Panc1 (cell line): ENCODE measurements at regions not wholly inside any gene's neighbourhood (a gene's known extent, or its start where the extent isn't known, plus 50 kb on each side); places are given as distances from the start of the nearest gene placed in this dataset.

Source experiments
- ATAC-seq: fragments of 200-7000 bp; cut with Tn5 transposase; 2 replicates; pipeline ENCODE4 v1.9.1; 2020; ENCODE audit warnings: mild to moderate bottlenecking, moderate library complexity
- BruUV-seq: library from RNA; stranded (reverse); fragments of 400-500 nt; replicated peaks from 2 replicates; lab custom pipeline; 2021; lab: Mats Ljungman, UMichigan
- CTCF ChIA-PET: fragments of 300-600 bp; sonication (Branson Sonifier 250); formaldehyde crosslinking; loops from one replicate; lab custom pipeline; 2022; ENCODE audit warnings: antibody characterized with exemption; lab: Charles Lee
- POLR2A ChIA-PET: fragments of 300-600 bp; sonication (Branson Sonifier 250); formaldehyde crosslinking; loops from one replicate; lab custom pipeline; 2022; ENCODE audit warnings: antibody characterized with exemption; lab: Charles Lee
- DNase-seq: peaks from one replicate; pipeline ENCODE4 v3.0.0-alpha.2; 2010; ENCODE audit warnings: low read depth, low spot score
- H3K27ac ChIP-seq: 2 replicates; pipeline ENCODE4 v1.5.1; 2011; ENCODE audit warnings: mild to moderate bottlenecking, low read length, inconsistent platforms
- H3K27me3 ChIP-seq: fragments of 200-500 bp; sonication (Bioruptor generic); 2 replicates; pipeline ENCODE4 v1.6.0; 2014; ENCODE audit warnings: low read length, inconsistent platforms; ENCODE audit not compliant: control insufficient read depth, insufficient read depth
- H3K36me3 ChIP-seq: fragments of 200-500 bp; sonication (Bioruptor generic); 2 replicates; pipeline ENCODE4 v1.5.1; 2014; ENCODE audit warnings: inconsistent platforms, mild to moderate bottlenecking, low read length, moderate library complexity; ENCODE audit not compliant: control insufficient read depth, insufficient read depth
- H3K4me1 ChIP-seq: 2 replicates; pipeline ENCODE4 v1.5.1; 2011; ENCODE audit warnings: inconsistent platforms, mild to moderate bottlenecking, low read length, moderate library complexity; ENCODE audit not compliant: control insufficient read depth, insufficient read depth
- H3K4me3 ChIP-seq, 2 experiments: 2 replicates each; pipeline ENCODE4 v1.5.1; 2011 to 2012; ENCODE audit warnings: low read depth in 2 of 2, low read length in 2 of 2, mild to moderate bottlenecking in 2 of 2, inconsistent platforms in 1 of 2, moderate library complexity in 1 of 2
- H3K9me3 ChIP-seq: fragments of 200-500 bp; sonication (Bioruptor generic); 2 replicates; pipeline ENCODE4 v1.5.1; 2014; ENCODE audit warnings: low read depth, mild to moderate bottlenecking, inconsistent platforms, low read length, moderate library complexity; ENCODE audit not compliant: control insufficient read depth, insufficient read depth
- POLR2AphosphoS5 ChIP-seq: IDR thresholded peaks from 2 replicates; pipeline ENCODE4 v1.6.1; 2012; ENCODE audit warnings: mild to moderate bottlenecking, low read depth, low read length, moderate library complexity
- SIN3A ChIP-seq: IDR thresholded peaks from 2 replicates; pipeline ENCODE4 v1.6.1; 2012; ENCODE audit warnings: low read depth, mild to moderate bottlenecking, low read length, moderate library complexity, borderline replicate concordance; ENCODE audit not compliant: insufficient read depth
- TCF7L2 ChIP-seq: IDR thresholded peaks from 2 replicates; pipeline ENCODE4 v1.6.1; 2011; ENCODE audit warnings: mild to moderate bottlenecking, low read depth, low read length, inconsistent platforms
- in situ Hi-C: cut with HindIII; loops from 2 replicates; pipeline ENCODE4 v1.10.0; 2016; ENCODE audit warnings: low sequenced_read_pairs, low pct_unique_long_range_greater_than_20kb
- intact Hi-C: fragments of 100-400 bp; cut with micrococcal nuclease; formaldehyde crosslinking; loops from one replicate; pipeline ENCODE4 v1.10.0; 2022; ENCODE audit not compliant: unreplicated experiment
- TF ChIP-seq, protein P1 (sequence below), 2 experiments: IDR thresholded peaks; 2 replicates each; pipeline ENCODE4 v1.6.1; 2011 to 2012; ENCODE audit warnings: low read depth in 2 of 2, control low read depth in 1 of 2, low read length in 1 of 2, mild to moderate bottlenecking in 1 of 2, moderate library complexity in 1 of 2; ENCODE audit not compliant: insufficient read depth in 1 of 2
- TF ChIP-seq, protein P2 (sequence below): fragments of 450-650 bp; IDR thresholded peaks from 2 replicates; pipeline ENCODE4 v1.5.1; 2017; ENCODE audit warnings: mild to moderate bottlenecking

DNA sequence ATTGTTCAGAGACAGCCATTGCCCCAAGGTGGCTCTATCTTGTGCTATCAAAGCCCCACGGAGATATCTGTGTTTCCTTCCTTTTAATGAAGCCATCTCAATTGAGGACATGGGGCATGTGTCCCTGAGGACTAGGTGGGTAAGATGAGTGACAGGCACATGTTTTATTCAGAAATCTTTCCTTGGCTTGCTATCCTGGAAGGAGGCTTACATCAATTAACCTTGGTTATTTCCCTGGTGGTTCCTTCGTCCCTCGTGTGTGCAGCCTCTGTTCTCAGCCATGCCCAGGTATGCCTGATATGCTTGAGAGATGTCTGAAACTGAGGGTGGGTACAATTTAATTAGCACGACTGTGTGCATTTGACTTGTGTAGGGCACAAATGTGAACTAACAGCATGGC lies 102.2 kb upstream of the TUT7 start:
- BruUV-seq: no TSS peak

DNA sequence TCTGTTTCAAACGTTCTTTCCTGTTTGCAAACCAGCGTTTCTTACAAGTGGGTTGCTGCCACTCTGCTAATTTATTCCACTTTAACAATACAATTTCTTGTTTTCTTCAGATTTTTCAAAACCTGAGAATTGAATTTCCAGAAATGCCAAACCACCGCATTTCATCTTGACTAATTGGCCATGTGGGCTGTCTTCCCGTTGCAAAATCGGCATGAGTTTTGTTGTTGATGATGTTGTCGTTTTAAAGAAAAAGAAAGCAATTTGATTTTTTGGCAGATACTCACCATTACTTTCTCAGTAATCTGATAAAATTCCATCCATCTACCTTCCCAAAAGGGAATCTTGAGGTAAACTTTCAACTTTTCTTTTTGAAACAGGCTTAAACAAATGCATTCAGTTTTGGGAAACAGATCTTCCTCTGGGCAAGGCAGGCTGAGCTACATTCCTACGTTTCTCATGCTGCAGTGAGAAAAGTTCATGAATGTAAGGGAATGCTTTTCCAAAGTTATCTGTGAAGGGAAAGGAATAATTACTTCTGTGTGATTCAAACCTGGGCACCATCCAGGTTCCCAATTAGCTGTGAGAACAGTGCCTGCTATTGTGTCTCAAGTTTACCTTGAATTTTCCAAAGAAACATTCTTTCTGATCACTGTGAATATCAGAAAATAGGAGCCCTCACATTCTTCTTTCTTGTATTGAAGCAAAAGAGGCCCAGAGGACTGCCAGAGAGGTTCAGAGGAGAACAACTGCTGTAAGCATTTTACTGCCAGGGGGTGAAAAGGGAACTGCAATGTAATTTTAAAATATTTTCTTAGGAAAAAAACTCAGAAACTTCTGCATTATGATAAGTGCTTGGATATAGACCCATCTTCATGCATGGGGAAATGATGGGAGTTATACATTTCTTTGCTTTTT lies 100.7 kb upstream of the TUT7 start:
- Histone ChIP-seq H3K27ac (no peak overlapping the region), H3K4me3 (no peak overlapping the region), H3K36me3 (no peaks in the 10 kb centered on the region), H3K27me3 (no peaks in the 10 kb centered on the region), H3K4me1 (no peaks in the 10 kb centered on the region), H3K9me3 (no peaks in the 10 kb centered on the region)
- in situ Hi-C loops (no loop called here), intact Hi-C loops (no loop called here)
- no TSS peak for BruUV-seq
- DNase-seq: no peak
- ChIA-PET POLR2A (no interaction called here), CTCF (no interaction called here)
- TF ChIP-seq, protein P1, sequence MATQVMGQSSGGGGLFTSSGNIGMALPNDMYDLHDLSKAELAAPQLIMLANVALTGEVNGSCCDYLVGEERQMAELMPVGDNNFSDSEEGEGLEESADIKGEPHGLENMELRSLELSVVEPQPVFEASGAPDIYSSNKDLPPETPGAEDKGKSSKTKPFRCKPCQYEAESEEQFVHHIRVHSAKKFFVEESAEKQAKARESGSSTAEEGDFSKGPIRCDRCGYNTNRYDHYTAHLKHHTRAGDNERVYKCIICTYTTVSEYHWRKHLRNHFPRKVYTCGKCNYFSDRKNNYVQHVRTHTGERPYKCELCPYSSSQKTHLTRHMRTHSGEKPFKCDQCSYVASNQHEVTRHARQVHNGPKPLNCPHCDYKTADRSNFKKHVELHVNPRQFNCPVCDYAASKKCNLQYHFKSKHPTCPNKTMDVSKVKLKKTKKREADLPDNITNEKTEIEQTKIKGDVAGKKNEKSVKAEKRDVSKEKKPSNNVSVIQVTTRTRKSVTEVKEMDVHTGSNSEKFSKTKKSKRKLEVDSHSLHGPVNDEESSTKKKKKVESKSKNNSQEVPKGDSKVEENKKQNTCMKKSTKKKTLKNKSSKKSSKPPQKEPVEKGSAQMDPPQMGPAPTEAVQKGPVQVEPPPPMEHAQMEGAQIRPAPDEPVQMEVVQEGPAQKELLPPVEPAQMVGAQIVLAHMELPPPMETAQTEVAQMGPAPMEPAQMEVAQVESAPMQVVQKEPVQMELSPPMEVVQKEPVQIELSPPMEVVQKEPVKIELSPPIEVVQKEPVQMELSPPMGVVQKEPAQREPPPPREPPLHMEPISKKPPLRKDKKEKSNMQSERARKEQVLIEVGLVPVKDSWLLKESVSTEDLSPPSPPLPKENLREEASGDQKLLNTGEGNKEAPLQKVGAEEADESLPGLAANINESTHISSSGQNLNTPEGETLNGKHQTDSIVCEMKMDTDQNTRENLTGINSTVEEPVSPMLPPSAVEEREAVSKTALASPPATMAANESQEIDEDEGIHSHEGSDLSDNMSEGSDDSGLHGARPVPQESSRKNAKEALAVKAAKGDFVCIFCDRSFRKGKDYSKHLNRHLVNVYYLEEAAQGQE (IDR thresholded peaks at IDR 0.05; ENCODE audit: insufficient read depth in 1 of 2, low read depth in 2 of 2, low read length in 1 of 2): no peak
- TF ChIP-seq TCF7L2: no peak
- no peak for TF ChIP-seq POLR2AphosphoS5
- TF ChIP-seq, protein P2, sequence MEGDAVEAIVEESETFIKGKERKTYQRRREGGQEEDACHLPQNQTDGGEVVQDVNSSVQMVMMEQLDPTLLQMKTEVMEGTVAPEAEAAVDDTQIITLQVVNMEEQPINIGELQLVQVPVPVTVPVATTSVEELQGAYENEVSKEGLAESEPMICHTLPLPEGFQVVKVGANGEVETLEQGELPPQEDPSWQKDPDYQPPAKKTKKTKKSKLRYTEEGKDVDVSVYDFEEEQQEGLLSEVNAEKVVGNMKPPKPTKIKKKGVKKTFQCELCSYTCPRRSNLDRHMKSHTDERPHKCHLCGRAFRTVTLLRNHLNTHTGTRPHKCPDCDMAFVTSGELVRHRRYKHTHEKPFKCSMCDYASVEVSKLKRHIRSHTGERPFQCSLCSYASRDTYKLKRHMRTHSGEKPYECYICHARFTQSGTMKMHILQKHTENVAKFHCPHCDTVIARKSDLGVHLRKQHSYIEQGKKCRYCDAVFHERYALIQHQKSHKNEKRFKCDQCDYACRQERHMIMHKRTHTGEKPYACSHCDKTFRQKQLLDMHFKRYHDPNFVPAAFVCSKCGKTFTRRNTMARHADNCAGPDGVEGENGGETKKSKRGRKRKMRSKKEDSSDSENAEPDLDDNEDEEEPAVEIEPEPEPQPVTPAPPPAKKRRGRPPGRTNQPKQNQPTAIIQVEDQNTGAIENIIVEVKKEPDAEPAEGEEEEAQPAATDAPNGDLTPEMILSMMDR: no peak
- no peak for TF ChIP-seq SIN3A
- no peak for ATAC-seq

More for the DNA sequence above, 102.2 kb upstream of the TUT7 start:
- TF ChIP-seq TCF7L2 (no peak), SIN3A (no peak), POLR2AphosphoS5 (no peak)
- TF ChIP-seq, protein P2: no peak
- TF ChIP-seq, protein P1 (IDR thresholded peaks at IDR 0.05; ENCODE audit: insufficient read depth in 1 of 2, low read depth in 2 of 2, low read length in 1 of 2): no peak
- no peaks in the 10 kb centered on the region for H3K9me3 ChIP-seq
- intact Hi-C loops: no loop called here
- ChIA-PET POLR2A (no interaction called here), CTCF (no interaction called here)
- H3K27me3 ChIP-seq: no peaks in the 10 kb centered on the region
- DNase-seq (no peak), ATAC-seq (no peak)
- in situ Hi-C loops: no loop called here
- H3K27ac ChIP-seq: no peak overlapping the region
- no peaks in the 10 kb centered on the region for H3K4me1 ChIP-seq
- H3K4me3 ChIP-seq: no peak overlapping the region
- no peaks in the 10 kb centered on the region for H3K36me3 ChIP-seq
